HPDE6-E6E7 (cell line): ENCODE measurements at regions not wholly inside any gene's neighbourhood (a gene's known extent, or its start where the extent isn't known, plus 50 kb on each side); places are given as distances from the start of the nearest gene placed in this dataset.
A peak's percentile ranks its signal among the peaks of the same experiment; 100 is the strongest.

ENCODE experiments used
- DNase-seq: peaks from one replicate; pipeline ENCODE4 v3.0.0; 2011; ENCODE audit warnings: missing footprints; ENCODE audit errors: extremely low spot score

GRCh38 chr3:167895178-167895577 is 159.7 kb downstream of the SERPINI1 start:
- no peak for DNase-seq

GRCh38 chr3:167892205-167892604 is 156.7 kb downstream of the SERPINI1 start:
- DNase-seq, result no peak

GRCh38 chr3:167887096-167887495 is 151.6 kb downstream of the SERPINI1 start:
- DNase-seq, result no peak

GRCh38 chr3:167886690-167887089 is 151.2 kb downstream of the SERPINI1 start:
- DNase-seq, result no peak

GRCh38 chr3:167885277-167885676 is 149.8 kb downstream of the SERPINI1 start:
- no peak for DNase-seq

- no peak for DNase-seq
Observed at GRCh38 chr3:167884481-167884880, 149.0 kb downstream of the SERPINI1 start.

GRCh38 chr3:167883452-167883851 is 147.9 kb downstream of the SERPINI1 start:
- DNase-seq, result no peak

GRCh38 chr3:167882057-167882667 is 146.6 kb downstream of the SERPINI1 start:
- peak; percentile 12 for DNase-seq

GRCh38 chr3:167880183-167880582 is 144.7 kb downstream of the SERPINI1 start:
- DNase-seq, result no peak

GRCh38 chr3:167876620-167877281 is 141.2 kb downstream of the SERPINI1 start:
- DNase-seq, result peak; percentile 11
